GM23248 (cell line): ENCODE measurements at regions not wholly inside any gene's neighbourhood (a gene's known extent, or its start where the extent isn't known, plus 50 kb on each side); places are given as distances from the start of the nearest gene placed in this dataset.

Source experiments
- EZH2 ChIP-seq: fragments of 200-600 bp; sonication (generic); IDR thresholded peaks from 2 replicates; pipeline ENCODE4 v1.6.1; 2018; ENCODE audit warnings: antibody characterized with exemption, mild to moderate bottlenecking; ENCODE audit not compliant: insufficient read depth, poor library complexity, severe bottlenecking
- EZH2phosphoT487 ChIP-seq: fragments of 200-600 bp; sonication (generic); IDR thresholded peaks from 2 replicates; pipeline ENCODE4 v1.6.1; 2018; ENCODE audit warnings: antibody characterized with exemption, moderate library complexity, mild to moderate bottlenecking, low read depth; ENCODE audit not compliant: insufficient read depth

GRCh38 chr4:18698119-18698883 lies 676.7 kb upstream of the LCORL start:
- no peak for TF ChIP-seq EZH2
- no peak for TF ChIP-seq EZH2phosphoT487
